ENCODE measurements at regions not wholly inside any gene's neighbourhood (a gene's known extent, or its start where the extent isn't known, plus 50 kb on each side); places are given as distances from the start of the nearest gene placed in this dataset.
"Not testable (repeated sequence)": the region's sequence is repeated elsewhere in the genome, so short reads cannot be mapped to it uniquely, and the experiment has no call there.

GRCh38 chr5:104845541-104845940 lies 1283.0 kb upstream of the NUDT12 start:
- Histone ChIP-seq H3K27me3 (ENCODE audit: control insufficient read depth, insufficient read depth, low read length) (no peaks in the 10 kb centered on the region), H3K4me3 (ENCODE audit: low read depth, low read length) (no peak overlapping the region), H3K36me3 (ENCODE audit: control insufficient read depth, insufficient read depth, low read length) (no peaks in the 10 kb centered on the region)
- no peak for TF ChIP-seq CTCF (IDR thresholded peaks at IDR 0.05; ENCODE audit: insufficient read depth, low read length, poor library complexity, severe bottlenecking)
- DNase-seq (ENCODE audit: low read depth), result no peak

- Histone ChIP-seq H3K36me3 (ENCODE audit: control insufficient read depth, insufficient read depth, low read length) (no peaks in the 10 kb centered on the region), H3K4me3 (ENCODE audit: low read depth, low read length) (no peak overlapping the region), H3K27me3 (ENCODE audit: control insufficient read depth, insufficient read depth, low read length) (no peaks in the 10 kb centered on the region)
- DNase-seq (ENCODE audit: low read depth), result no peak
- TF ChIP-seq CTCF (IDR thresholded peaks at IDR 0.05; ENCODE audit: insufficient read depth, low read length, poor library complexity, severe bottlenecking), result no peak
These were observed 1281.2 kb upstream of the NUDT12 start for GRCh38 chr5:104843822-104844221.

GRCh38 chr5:104840284-104840683 lies 1277.7 kb upstream of the NUDT12 start:
- no peak for DNase-seq (ENCODE audit: low read depth)
- H3K36me3 ChIP-seq (ENCODE audit: control insufficient read depth, insufficient read depth, low read length), result no peaks in the 10 kb centered on the region
- no peaks in the 10 kb centered on the region for H3K27me3 ChIP-seq (ENCODE audit: control insufficient read depth, insufficient read depth, low read length)
- no peak for TF ChIP-seq CTCF (IDR thresholded peaks at IDR 0.05; ENCODE audit: insufficient read depth, low read length, poor library complexity, severe bottlenecking)
- no peak overlapping the region for H3K4me3 ChIP-seq (ENCODE audit: low read depth, low read length)

GRCh38 chr5:104831515-104831914 lies 1268.9 kb upstream of the NUDT12 start:
- not testable (repeated sequence) for H3K27me3 ChIP-seq (ENCODE audit: control insufficient read depth, insufficient read depth, low read length); H3K4me3 ChIP-seq (ENCODE audit: low read depth, low read length); H3K36me3 ChIP-seq (ENCODE audit: control insufficient read depth, insufficient read depth, low read length); DNase-seq (ENCODE audit: low read depth)

- H3K4me3 ChIP-seq (ENCODE audit: low read depth, low read length), result no peak overlapping the region
- no peak for DNase-seq (ENCODE audit: low read depth)
- TF ChIP-seq CTCF (IDR thresholded peaks at IDR 0.05; ENCODE audit: insufficient read depth, low read length, poor library complexity, severe bottlenecking), result no peak
- H3K36me3 ChIP-seq (ENCODE audit: control insufficient read depth, insufficient read depth, low read length), result no peaks in the 10 kb centered on the region
- H3K27me3 ChIP-seq (ENCODE audit: control insufficient read depth, insufficient read depth, low read length), result no peaks in the 10 kb centered on the region
These were observed 1259.0 kb upstream of the NUDT12 start for GRCh38 chr5:104821606-104822005.

GRCh38 chr5:104817127-104817526 lies 1254.5 kb upstream of the NUDT12 start:
- Histone ChIP-seq H3K27me3 (ENCODE audit: control insufficient read depth, insufficient read depth, low read length) (no peaks in the 10 kb centered on the region), H3K36me3 (ENCODE audit: control insufficient read depth, insufficient read depth, low read length) (no peaks in the 10 kb centered on the region), H3K4me3 (ENCODE audit: low read depth, low read length) (no peak overlapping the region)
- DNase-seq (ENCODE audit: low read depth), result no peak
- TF ChIP-seq CTCF (IDR thresholded peaks at IDR 0.05; ENCODE audit: insufficient read depth, low read length, poor library complexity, severe bottlenecking), result no peak
